Activated naive CD4-positive, alpha-beta T cell treated with anti-CD3 and anti-CD28 coated beads, Interleukin-2, amount 10 ng/mL, durations not matched to agents 7 days and 5 days (primary cell): ENCODE measurements at regions not wholly inside any gene's neighbourhood (a gene's known extent, or its start where the extent isn't known, plus 50 kb on each side); places are given as distances from the start of the nearest gene placed in this dataset.

Experiments
- CTCF ChIA-PET: fragments of 350-600 bp; sonication (Branson Sonifier 250); formaldehyde crosslinking; loops from one replicate; lab custom pipeline; 2021; ENCODE audit warnings: antibody characterized with exemption; lab: Charles Lee
- DNase-seq: peaks from one replicate; pipeline ENCODE4 v3.0.0-alpha.2; 2020
- H3K27ac Mint-ChIP-seq: one replicate; pipeline ENCODE4 v1.8.0; 2021; ENCODE audit warnings: mild to moderate bottlenecking, moderate library complexity, mixed read lengths
- H3K27me3 Mint-ChIP-seq: one replicate; pipeline ENCODE4 v1.8.0; 2021; ENCODE audit warnings: mild to moderate bottlenecking, mixed read lengths
- H3K36me3 Mint-ChIP-seq: one replicate; pipeline ENCODE4 v1.8.0; 2021; ENCODE audit warnings: mixed read lengths
- H3K4me1 Mint-ChIP-seq: one replicate; pipeline ENCODE4 v1.8.0; 2021; ENCODE audit warnings: mixed read lengths
- H3K4me3 Mint-ChIP-seq: one replicate; pipeline ENCODE4 v1.8.0; 2021; ENCODE audit warnings: mild to moderate bottlenecking, moderate library complexity, mixed read lengths
- H3K9me3 Mint-ChIP-seq: one replicate; pipeline ENCODE4 v1.8.0; 2021; ENCODE audit warnings: mixed read lengths

GRCh38 chr13:22018076-22018835 is 347.4 kb downstream of the FGF9 start:
- CTCF ChIA-PET, result no interaction called here
- H3K27me3 Mint-ChIP-seq, result no peaks in the 10 kb centered on the region

DNA sequence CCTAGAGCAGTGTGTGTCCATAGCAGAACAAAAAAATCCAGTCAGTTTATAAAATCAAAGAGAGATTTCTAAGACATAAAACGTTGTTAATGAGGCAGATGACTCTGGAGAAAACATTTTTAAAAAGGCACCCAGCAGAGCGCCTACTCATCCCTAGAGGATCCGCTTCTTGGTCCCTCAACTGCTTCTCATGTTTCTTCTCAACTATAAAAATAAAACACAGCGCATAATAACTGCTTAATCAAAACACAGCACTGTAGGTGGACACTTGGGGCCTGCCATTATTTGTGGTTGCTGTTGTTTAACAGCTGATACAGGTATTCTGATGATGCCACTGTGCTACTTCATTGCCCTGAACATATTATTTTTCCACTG is 347.9 kb downstream of the FGF9 start:
- Mint-ChIP-seq H3K27ac (no peak overlapping the region), H3K27me3 (no peaks in the 10 kb centered on the region), H3K9me3 (no peaks in the 10 kb centered on the region), H3K4me1 (peaks cover 2% of the 10 kb centered on the region), H3K4me3 (no peak overlapping the region), H3K36me3 (no peaks in the 10 kb centered on the region)
- CTCF ChIA-PET, result no interaction called here
- no peak for DNase-seq

More at GRCh38 chr13:22018076-22018835, 347.4 kb downstream of the FGF9 start:
- no peaks in the 10 kb centered on the region for H3K36me3 Mint-ChIP-seq
- no peaks in the 10 kb centered on the region for H3K9me3 Mint-ChIP-seq
- no peak overlapping the region for H3K27ac Mint-ChIP-seq
- peaks cover 2% of the 10 kb centered on the region for H3K4me1 Mint-ChIP-seq
- H3K4me3 Mint-ChIP-seq, result no peak overlapping the region
- DNase-seq, result no peak

DNA sequence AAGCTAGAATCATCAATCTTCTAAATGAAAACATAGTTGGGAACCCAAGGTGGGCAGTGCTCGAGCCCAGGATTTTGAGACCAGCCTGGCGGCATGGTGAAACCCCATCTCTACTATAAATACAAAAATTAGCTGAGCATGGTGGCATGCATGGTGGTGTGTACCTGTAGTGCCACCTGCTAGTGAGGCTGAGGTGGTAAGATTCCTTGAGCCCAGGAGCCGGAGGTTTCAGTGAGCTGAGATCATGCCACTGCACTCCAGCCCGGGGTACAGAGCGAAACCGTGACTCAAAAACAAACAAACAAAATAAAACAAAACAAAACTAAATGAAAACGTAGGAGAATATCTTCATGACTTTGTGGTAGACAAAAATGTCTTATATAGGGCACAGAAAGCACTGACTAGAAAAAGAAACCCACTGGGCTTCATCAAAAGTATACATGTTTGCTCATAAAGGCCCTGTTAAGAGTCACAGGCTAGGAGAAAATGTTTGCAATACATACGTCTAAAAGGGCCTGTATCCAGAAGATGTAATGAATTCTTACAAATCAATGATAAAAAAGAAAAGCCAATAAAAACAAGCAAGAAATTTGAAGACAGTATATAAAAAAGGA is 353.6 kb downstream of the FGF9 start:
- Mint-ChIP-seq H3K27ac (no peak overlapping the region), H3K9me3 (no peaks in the 10 kb centered on the region), H3K36me3 (no peaks in the 10 kb centered on the region), H3K4me3 (no peak overlapping the region), H3K27me3 (peaks cover 4% of the 10 kb centered on the region), H3K4me1 (no peaks in the 10 kb centered on the region)
- CTCF ChIA-PET, result no interaction called here
- DNase-seq, result peak; percentile 37

GRCh38 chr13:22027566-22027965 is 356.7 kb downstream of the FGF9 start:
- no peak for DNase-seq

GRCh38 chr13:22028831-22029230 is 358.0 kb downstream of the FGF9 start:
- H3K27me3 Mint-ChIP-seq, result peaks cover 4% of the 10 kb centered on the region
- no peaks in the 10 kb centered on the region for H3K9me3 Mint-ChIP-seq
- no peak overlapping the region for H3K27ac Mint-ChIP-seq
- H3K36me3 Mint-ChIP-seq, result no peaks in the 10 kb centered on the region
- CTCF ChIA-PET, result no interaction called here
- H3K4me1 Mint-ChIP-seq, result no peaks in the 10 kb centered on the region
- DNase-seq, result no peak
- H3K4me3 Mint-ChIP-seq, result no peak overlapping the region

More at GRCh38 chr13:22027566-22027965, 356.7 kb downstream of the FGF9 start:
- H3K9me3 Mint-ChIP-seq, result no peaks in the 10 kb centered on the region
- CTCF ChIA-PET, result no interaction called here
- H3K27ac Mint-ChIP-seq, result no peak overlapping the region
- H3K4me3 Mint-ChIP-seq, result no peak overlapping the region
- no peaks in the 10 kb centered on the region for H3K4me1 Mint-ChIP-seq
- peaks cover 4% of the 10 kb centered on the region for H3K27me3 Mint-ChIP-seq
- H3K36me3 Mint-ChIP-seq, result no peaks in the 10 kb centered on the region

DNA sequence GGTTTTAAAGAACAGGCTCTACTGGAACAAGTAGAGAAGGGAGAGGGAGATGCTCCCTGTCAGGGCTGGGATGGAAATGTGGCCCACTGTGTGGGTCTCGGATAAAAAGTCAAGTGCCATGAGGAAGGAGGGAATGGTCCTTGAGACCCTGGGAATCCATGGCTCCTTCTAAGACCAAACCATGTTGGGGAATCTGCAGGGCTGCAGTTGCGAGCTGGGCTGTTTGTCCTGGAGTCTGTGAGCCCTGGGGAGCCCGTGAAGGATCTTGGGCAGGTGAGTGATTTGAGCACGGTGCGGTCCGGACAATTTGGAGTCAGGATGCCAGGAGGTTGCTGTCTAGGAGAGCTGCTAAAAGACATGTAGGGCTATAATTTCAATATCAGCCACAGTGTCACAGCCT is 359.4 kb downstream of the FGF9 start:
- no peaks in the 10 kb centered on the region for H3K4me1 Mint-ChIP-seq
- no peaks in the 10 kb centered on the region for H3K9me3 Mint-ChIP-seq
- no peak overlapping the region for H3K4me3 Mint-ChIP-seq
- peaks cover 4% of the 10 kb centered on the region for H3K27me3 Mint-ChIP-seq
- H3K36me3 Mint-ChIP-seq, result no peaks in the 10 kb centered on the region
- DNase-seq, result no peak
- CTCF ChIA-PET, result no interaction called here
- no peak overlapping the region for H3K27ac Mint-ChIP-seq

DNA sequence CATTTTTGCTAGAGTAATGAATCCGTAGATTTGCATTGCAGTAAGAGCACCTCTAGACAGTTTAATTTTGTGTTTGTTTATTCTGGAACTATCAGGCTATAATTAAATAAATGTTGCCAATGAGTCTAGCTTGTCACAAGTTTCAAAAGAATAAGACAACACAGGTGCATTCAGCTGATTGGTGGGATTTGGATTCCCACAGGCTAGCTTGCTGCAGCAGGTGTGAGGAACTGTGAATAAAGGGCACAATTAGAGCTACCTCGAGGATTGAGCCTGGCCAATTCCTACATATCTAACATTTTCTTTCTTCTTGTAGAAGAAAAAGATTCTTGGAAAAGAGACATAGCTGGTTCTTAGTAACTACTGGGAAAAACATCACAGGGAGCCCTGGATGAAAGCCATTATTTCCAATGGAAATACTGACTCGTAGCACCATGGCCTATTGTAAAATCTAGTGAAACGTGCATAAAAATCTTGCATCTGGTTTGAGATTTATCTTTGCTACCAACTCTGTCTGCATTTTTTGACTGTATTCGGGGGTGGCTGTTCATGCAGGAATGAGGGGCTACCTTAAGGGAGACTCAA is 360.9 kb downstream of the FGF9 start:
- Mint-ChIP-seq H3K27me3 (peaks cover 4% of the 10 kb centered on the region), H3K9me3 (no peaks in the 10 kb centered on the region), H3K4me3 (no peak overlapping the region), H3K36me3 (no peaks in the 10 kb centered on the region), H3K27ac (no peak overlapping the region), H3K4me1 (no peaks in the 10 kb centered on the region)
- no peak for DNase-seq
- CTCF ChIA-PET, result no interaction called here

- Mint-ChIP-seq H3K9me3 (no peaks in the 10 kb centered on the region), H3K4me1 (no peaks in the 10 kb centered on the region), H3K27ac (no peak overlapping the region), H3K27me3 (peaks cover 4% of the 10 kb centered on the region), H3K36me3 (no peaks in the 10 kb centered on the region), H3K4me3 (no peak overlapping the region)
- no peak for DNase-seq
- CTCF ChIA-PET, result no interaction called here
Measured at GRCh38 chr13:22032905-22033304, 362.0 kb downstream of the FGF9 start.

- Mint-ChIP-seq H3K36me3 (no peaks in the 10 kb centered on the region), H3K9me3 (no peaks in the 10 kb centered on the region), H3K27ac (no peak overlapping the region), H3K4me3 (no peak overlapping the region), H3K4me1 (no peaks in the 10 kb centered on the region), H3K27me3 (no peaks in the 10 kb centered on the region)
- CTCF ChIA-PET, result no interaction called here
- no peak for DNase-seq
Measured at GRCh38 chr13:22039961-22040360, 369.1 kb downstream of the FGF9 start.

DNA sequence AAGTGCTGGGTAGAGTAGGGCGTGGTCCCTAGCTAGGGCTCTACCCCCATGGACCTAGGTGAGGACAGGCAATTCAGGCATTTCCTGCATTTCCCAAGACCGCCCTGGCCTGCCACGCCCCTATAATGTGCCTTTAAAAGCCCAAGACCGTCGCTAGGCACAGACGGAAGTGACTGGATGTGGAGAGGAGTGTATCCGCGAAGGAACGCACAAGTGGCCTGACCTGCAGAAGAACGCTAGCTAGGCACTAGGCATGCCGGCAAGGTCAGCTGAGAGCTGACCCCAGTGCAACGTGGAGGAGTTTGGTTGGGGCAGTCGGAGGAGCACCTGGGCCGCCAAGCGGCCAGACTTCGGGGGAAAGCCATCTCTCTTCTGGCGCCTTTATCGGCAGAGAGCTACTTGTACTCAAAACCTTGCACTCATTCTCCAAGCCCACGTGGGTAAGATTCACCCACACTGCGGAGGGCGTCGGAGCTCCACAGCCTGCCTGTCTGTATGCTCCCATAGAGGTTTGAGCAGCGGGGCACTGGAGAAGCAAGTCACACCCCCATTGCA is 370.0 kb downstream of the FGF9 start:
- peak overlapping the region; percentile 68 for H3K4me3 Mint-ChIP-seq
- H3K27ac Mint-ChIP-seq, result no peak overlapping the region
- H3K27me3 Mint-ChIP-seq, result no peaks in the 10 kb centered on the region
- no peak for DNase-seq
- H3K4me1 Mint-ChIP-seq, result no peaks in the 10 kb centered on the region
- H3K36me3 Mint-ChIP-seq, result no peaks in the 10 kb centered on the region
- CTCF ChIA-PET, result no interaction called here
- no peaks in the 10 kb centered on the region for H3K9me3 Mint-ChIP-seq

- CTCF ChIA-PET, result no interaction called here
- H3K27me3 Mint-ChIP-seq, result no peaks in the 10 kb centered on the region
- no peak for DNase-seq
- peak overlapping the region; percentile 11 for H3K4me3 Mint-ChIP-seq
- no peaks in the 10 kb centered on the region for H3K9me3 Mint-ChIP-seq
- no peaks in the 10 kb centered on the region for H3K4me1 Mint-ChIP-seq
- no peak overlapping the region for H3K27ac Mint-ChIP-seq
- no peaks in the 10 kb centered on the region for H3K36me3 Mint-ChIP-seq
Measured at GRCh38 chr13:22041741-22042140, 370.9 kb downstream of the FGF9 start.

DNA sequence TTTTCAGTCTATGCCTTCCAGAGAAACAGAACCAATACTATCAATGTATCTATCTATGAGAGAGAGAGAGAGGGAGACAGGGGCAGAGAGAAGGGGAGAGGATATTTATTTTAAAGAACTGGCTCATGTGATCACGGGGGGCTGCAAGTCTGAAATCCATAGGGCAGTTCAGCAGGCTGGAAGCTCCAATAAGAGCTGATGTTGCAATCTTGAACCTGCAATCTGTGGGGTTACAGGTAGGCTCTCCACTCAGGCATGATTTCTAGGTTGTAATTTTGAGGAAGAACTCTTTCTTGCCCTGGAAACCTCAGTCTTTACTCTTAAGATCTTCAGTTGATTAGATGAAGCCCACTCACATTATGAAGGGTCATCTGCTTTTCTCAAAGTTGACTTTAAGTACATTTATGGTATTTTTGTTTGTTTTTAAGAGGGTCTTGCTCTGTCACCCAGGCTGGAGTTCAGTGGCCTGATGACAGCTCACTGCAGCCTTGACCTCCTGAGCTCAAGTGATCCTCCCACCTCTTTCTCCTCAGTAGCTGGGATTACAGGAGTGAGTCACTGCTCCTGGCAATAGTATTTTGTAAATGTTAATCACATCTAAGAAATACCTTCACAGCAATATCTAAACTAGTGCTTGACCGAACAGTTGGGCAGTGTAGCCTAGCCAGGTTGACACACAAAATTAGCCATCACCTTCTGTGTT is 376.4 kb downstream of the FGF9 start:
- H3K27me3 Mint-ChIP-seq, result no peaks in the 10 kb centered on the region
- peaks cover 11% of the 10 kb centered on the region for H3K4me1 Mint-ChIP-seq
- no peak overlapping the region for H3K4me3 Mint-ChIP-seq
- H3K9me3 Mint-ChIP-seq, result no peaks in the 10 kb centered on the region
- CTCF ChIA-PET, result interaction anchor here (1.0 kb wide), 1 partner anchor 12 kb away, joined by 3 read pairs; no protein-coding TSS in a partner anchor
- H3K27ac Mint-ChIP-seq, result no peak overlapping the region
- H3K36me3 Mint-ChIP-seq, result no peaks in the 10 kb centered on the region
- DNase-seq, result no peak

DNA sequence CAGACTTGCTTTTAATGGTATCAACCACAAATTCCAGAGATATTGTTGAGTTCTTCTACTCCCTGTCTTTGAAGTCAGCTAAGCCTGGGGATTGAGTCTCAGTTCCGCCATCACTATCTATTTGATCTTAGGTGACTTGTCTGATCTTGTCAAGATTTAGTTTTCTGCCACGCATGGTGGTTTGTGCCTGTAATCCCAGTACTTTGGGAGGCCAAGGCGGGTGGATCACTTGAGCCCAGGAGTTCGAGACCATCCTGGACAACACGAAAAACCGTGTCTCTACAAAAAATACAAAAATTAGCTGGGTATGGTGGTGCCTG is 376.9 kb downstream of the FGF9 start:
- DNase-seq, result no peak
- no peak overlapping the region for H3K27ac Mint-ChIP-seq
- no peaks in the 10 kb centered on the region for H3K27me3 Mint-ChIP-seq
- peaks cover 11% of the 10 kb centered on the region for H3K4me1 Mint-ChIP-seq
- H3K4me3 Mint-ChIP-seq, result no peak overlapping the region
- H3K9me3 Mint-ChIP-seq, result no peaks in the 10 kb centered on the region
- no peaks in the 10 kb centered on the region for H3K36me3 Mint-ChIP-seq
- CTCF ChIA-PET, result interaction anchor here (1.0 kb wide), 1 partner anchor 12 kb away, joined by 3 read pairs; no protein-coding TSS in a partner anchor

DNA sequence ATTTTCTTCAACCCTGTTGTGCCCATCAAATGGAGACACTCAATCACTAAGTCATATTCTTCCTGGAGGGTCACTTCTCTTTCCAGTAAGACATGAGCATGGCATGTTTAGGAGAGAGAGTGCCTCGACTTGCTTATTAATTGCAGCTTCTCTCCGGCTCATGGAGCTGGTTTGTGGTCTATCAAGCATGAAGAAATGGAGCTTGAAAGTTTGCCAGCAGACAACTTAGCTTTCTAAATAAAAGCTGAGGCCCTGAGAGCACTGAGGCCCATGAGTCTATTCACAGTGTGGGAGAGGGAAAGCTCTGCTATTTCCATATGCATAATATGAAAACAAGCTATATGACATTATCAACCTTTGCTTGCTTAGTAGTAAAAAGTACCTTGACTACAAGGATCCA is 378.5 kb downstream of the FGF9 start:
- no peak overlapping the region for H3K27ac Mint-ChIP-seq
- H3K36me3 Mint-ChIP-seq, result no peaks in the 10 kb centered on the region
- H3K4me3 Mint-ChIP-seq, result no peak overlapping the region
- H3K27me3 Mint-ChIP-seq, result no peaks in the 10 kb centered on the region
- H3K4me1 Mint-ChIP-seq, result peaks cover 11% of the 10 kb centered on the region
- H3K9me3 Mint-ChIP-seq, result no peaks in the 10 kb centered on the region
- no peak for DNase-seq
- CTCF ChIA-PET, result no interaction called here
